H9 (cell line): ENCODE measurements at regions not wholly inside any gene's neighbourhood (a gene's known extent, or its start where the extent isn't known, plus 50 kb on each side); places are given as distances from the start of the nearest gene placed in this dataset.

Experiments
- DNase-seq: peaks from one replicate; pipeline ENCODE4 v3.0.0-alpha.2; 2017
- H2AFZ ChIP-seq: one replicate; pipeline ENCODE4 v1.6.1; 2013; ENCODE audit warnings: mild to moderate bottlenecking, low read length, control low read depth, moderate library complexity
- H2AK5ac ChIP-seq: 2 replicates; pipeline ENCODE4 v1.6.1; 2013; ENCODE audit warnings: low read length, control low read depth, mixed read lengths; ENCODE audit not compliant: insufficient read length
- H2BK120ac ChIP-seq: one replicate; pipeline ENCODE4 v1.6.1; 2013; ENCODE audit warnings: low read depth, mild to moderate bottlenecking, low read length, control low read depth, inconsistent platforms; ENCODE audit not compliant: poor library complexity, severe bottlenecking
- H2BK12ac ChIP-seq: 2 replicates; pipeline ENCODE4 v1.6.1; 2013; ENCODE audit warnings: low read length, control low read depth, mixed read lengths, low read depth; ENCODE audit not compliant: insufficient read length
- H2BK15ac ChIP-seq: 2 replicates; pipeline ENCODE4 v1.6.1; 2013; ENCODE audit warnings: low read depth, low read length, control low read depth
- H2BK20ac ChIP-seq: one replicate; pipeline ENCODE4 v1.6.1; 2013; ENCODE audit warnings: low read depth, mild to moderate bottlenecking, low read length, control low read depth, inconsistent platforms; ENCODE audit not compliant: poor library complexity, severe bottlenecking
- H2BK5ac ChIP-seq: 2 replicates; pipeline ENCODE4 v1.6.1; 2013; ENCODE audit warnings: low read length, control low read depth, mixed read lengths; ENCODE audit not compliant: insufficient read length
- H3K14ac ChIP-seq: 2 replicates; pipeline ENCODE4 v1.6.1; 2013; ENCODE audit warnings: low read length, control low read depth; ENCODE audit not compliant: insufficient read depth
- H3K18ac ChIP-seq: 2 replicates; pipeline ENCODE4 v1.6.1; 2013; ENCODE audit warnings: low read depth, mild to moderate bottlenecking, mixed read lengths, low read length, control low read depth; ENCODE audit not compliant: insufficient read length
- H3K23ac ChIP-seq: 2 replicates; pipeline ENCODE4 v1.6.1; 2013; ENCODE audit warnings: low read length, control low read depth, mixed read lengths, low read depth; ENCODE audit not compliant: insufficient read length
- H3K23me2 ChIP-seq: 2 replicates; pipeline ENCODE4 v1.6.1; 2013; ENCODE audit warnings: low read depth, mild to moderate bottlenecking, mixed read lengths, low read length, control low read depth; ENCODE audit not compliant: insufficient read length, poor library complexity, severe bottlenecking
- H3K27ac ChIP-seq: 2 replicates; pipeline ENCODE4 v1.5.1; 2013; ENCODE audit warnings: low read length, control low read depth, mixed read lengths, low read depth; ENCODE audit not compliant: insufficient read length
- H3K27me3 ChIP-seq: 2 replicates; pipeline ENCODE4 v1.6.1; 2013; ENCODE audit warnings: low read length, control low read depth, inconsistent platforms; ENCODE audit not compliant: insufficient read depth
- H3K4ac ChIP-seq: 2 replicates; pipeline ENCODE4 v1.6.1; 2013; ENCODE audit warnings: low read depth, mild to moderate bottlenecking, control low read depth, inconsistent platforms, low read length, moderate library complexity
- H3K4me1 ChIP-seq: 2 replicates; pipeline ENCODE4 v1.6.1; 2013; ENCODE audit warnings: low read length, control low read depth, inconsistent platforms; ENCODE audit not compliant: insufficient read depth
- H3K4me2 ChIP-seq: 2 replicates; pipeline ENCODE4 v1.6.1; 2013; ENCODE audit warnings: low read length, control low read depth, mixed read lengths; ENCODE audit not compliant: insufficient read length, insufficient read depth
- H3K56ac ChIP-seq: 2 replicates; pipeline ENCODE4 v1.6.1; 2013; ENCODE audit warnings: low read depth, mild to moderate bottlenecking, mixed read lengths, low read length, control low read depth; ENCODE audit not compliant: insufficient read length
- H3K79me1 ChIP-seq: 2 replicates; pipeline ENCODE4 v1.6.1; 2013; ENCODE audit warnings: low read depth, mild to moderate bottlenecking, moderate library complexity, low read length, control low read depth, inconsistent platforms; ENCODE audit not compliant: insufficient read depth, poor library complexity, severe bottlenecking
- H3K79me2 ChIP-seq: 2 replicates; pipeline ENCODE4 v1.6.1; 2013; ENCODE audit warnings: low read length, control low read depth, inconsistent platforms; ENCODE audit not compliant: insufficient read depth
- H3K9ac ChIP-seq: 2 replicates; pipeline ENCODE4 v1.6.1; 2013; ENCODE audit warnings: low read length, control low read depth, mixed read lengths; ENCODE audit not compliant: insufficient read length; ENCODE audit errors: extremely low read depth
- H3K9me3 ChIP-seq: one replicate; pipeline ENCODE4 v1.6.1; 2013; ENCODE audit warnings: low read depth, low read length, inconsistent platforms; ENCODE audit not compliant: control insufficient read depth
- H3T11ph ChIP-seq: one replicate; pipeline ENCODE4 v1.6.1; 2013; ENCODE audit warnings: mild to moderate bottlenecking, low read length, control low read depth, inconsistent platforms
- H4K20me1 ChIP-seq: one replicate; pipeline ENCODE4 v1.6.1; 2013; ENCODE audit not compliant: control insufficient read depth, insufficient read length, insufficient read depth
- H4K5ac ChIP-seq: 2 replicates; pipeline ENCODE4 v1.6.1; 2013; ENCODE audit warnings: low read depth, mild to moderate bottlenecking, mixed read lengths, low read length, control low read depth; ENCODE audit not compliant: insufficient read length
- H4K8ac ChIP-seq: replicated peaks from 2 replicates; pipeline ENCODE4 v1.6.1; 2013; ENCODE audit warnings: low read length, control low read depth, mixed read lengths, low read depth; ENCODE audit not compliant: insufficient read length
- H4K91ac ChIP-seq: 2 replicates; pipeline ENCODE4 v1.6.1; 2013; ENCODE audit warnings: low read depth, mild to moderate bottlenecking, moderate library complexity, mixed read lengths, low read length, control low read depth; ENCODE audit not compliant: insufficient read length
- H3K27ac Mint-ChIP-seq, 3 experiments: 2 replicates in 2 of 3; 3 replicates in 1 of 3; pipeline ENCODE4 v1.8.0; 2020 to 2021; ENCODE audit warnings: mixed read lengths in 3 of 3, mild to moderate bottlenecking in 1 of 3, moderate library complexity in 1 of 3
- H3K27me3 Mint-ChIP-seq: 2 replicates; pipeline ENCODE4 v1.8.0; 2021; ENCODE audit warnings: low read depth, mild to moderate bottlenecking, moderate library complexity, mixed read lengths
- H3K36me3 Mint-ChIP-seq, 3 experiments: 2 replicates in 2 of 3; 3 replicates in 1 of 3; pipeline ENCODE4 v1.8.0; 2020 to 2021; ENCODE audit warnings: low read depth in 3 of 3, mixed read lengths in 3 of 3; ENCODE audit not compliant: insufficient read depth in 1 of 3
- H3K4me1 Mint-ChIP-seq, 2 experiments: 2 replicates each; pipeline ENCODE4 v1.8.0; 2020; ENCODE audit warnings: mixed read lengths in 2 of 2
- H3K4me3 Mint-ChIP-seq, 2 experiments: 2 replicates in 1 of 2; 3 replicates in 1 of 2; pipeline ENCODE4 v1.8.0; 2020 to 2021; ENCODE audit warnings: mild to moderate bottlenecking in 2 of 2, mixed read lengths in 2 of 2, moderate library complexity in 1 of 2
- H3K9me3 Mint-ChIP-seq, 2 experiments: 2 replicates in 1 of 2; 3 replicates in 1 of 2; pipeline ENCODE4 v1.8.0; 2020; ENCODE audit warnings: mild to moderate bottlenecking in 2 of 2, mixed read lengths in 2 of 2, moderate library complexity in 1 of 2
- CTCF ChIP-seq: fragments of 200-600 bp; sonication (generic); conservative IDR thresholded peaks from 3 replicates; pipeline ENCODE4 v1.8.0; 2021; ENCODE audit warnings: antibody characterized with exemption, mild to moderate bottlenecking
- WGBS: extraction: QIAGEN DNeasy Blood & Tissue Kit; methylation state at CpG from one replicate; pipeline ENCODE4 v1.1.7; 2013; ENCODE audit warnings: missing lambda C conversion rate, low lambda C conversion rate, mixed read lengths; ENCODE audit not compliant: insufficient read length; ENCODE audit errors: extremely low coverage; 5-methylcytosine and 5-hydroxymethylcytosine counted together

GRCh38 chr4:22299678-22300077 is 216.2 kb downstream of the ADGRA3 start:
- H3K4me2 ChIP-seq: no peak overlapping the region
- H3K9me3 ChIP-seq: no peaks in the 10 kb centered on the region
- H3K56ac ChIP-seq: no peak overlapping the region

More at GRCh38 chr4:22299678-22300077, 216.2 kb downstream of the ADGRA3 start:
- Mint-ChIP-seq H3K27ac (no peak overlapping the region), H3K27me3 (no peaks in the 10 kb centered on the region), H3K9me3 (peaks cover 16 to 29% of the 10 kb centered on the region in 2 experiments), H3K36me3 (peaks cover 8 to 12% (median 12%) of the 10 kb centered on the region in 3 experiments), H3K4me3 (no peak overlapping the region), H3K4me1 (no peaks in the 10 kb centered on the region)
- H3K79me1 ChIP-seq: no peaks in the 10 kb centered on the region
- H4K5ac ChIP-seq: no peak overlapping the region
- H4K8ac ChIP-seq: no peak overlapping the region
- H2BK12ac ChIP-seq: no peak overlapping the region
- H2AK5ac ChIP-seq: no peak overlapping the region
- H3K9ac ChIP-seq: no peak overlapping the region
- WGBS: no CpG with 5 or more reads among the region's 3 CpGs
- H2BK5ac ChIP-seq: no peak overlapping the region
- H3T11ph ChIP-seq: no peak overlapping the region
- no peaks in the 10 kb centered on the region for H3K27me3 ChIP-seq
- no peak overlapping the region for H2BK15ac ChIP-seq
- no peak overlapping the region for H2BK20ac ChIP-seq
- DNase-seq: no peak
- H3K23me2 ChIP-seq: no peaks in the 10 kb centered on the region
- H3K18ac ChIP-seq: no peak overlapping the region
- H3K23ac ChIP-seq: no peak overlapping the region
- no peak overlapping the region for H4K91ac ChIP-seq
- no peaks in the 10 kb centered on the region for H3K79me2 ChIP-seq
- no peak overlapping the region for H2AFZ ChIP-seq
- H4K20me1 ChIP-seq: no peaks in the 10 kb centered on the region
- no peak overlapping the region for H3K4ac ChIP-seq
- no peaks in the 10 kb centered on the region for H3K4me1 ChIP-seq
- no peak overlapping the region for H3K14ac ChIP-seq
- H2BK120ac ChIP-seq: no peak overlapping the region
- H3K27ac ChIP-seq: no peak overlapping the region
- no peak for TF ChIP-seq CTCF
